GM18520 (cell line): ENCODE measurements at regions not wholly inside any gene's neighbourhood (a gene's known extent, or its start where the extent isn't known, plus 50 kb on each side); places are given as distances from the start of the nearest gene placed in this dataset.

Experiments used
- ATAC-seq: cut with Tn5 transposase; IDR thresholded peaks from one replicate; pipeline ENCODE4 v1.9.1; 2021; ENCODE audit not compliant: unreplicated experiment

DNA sequence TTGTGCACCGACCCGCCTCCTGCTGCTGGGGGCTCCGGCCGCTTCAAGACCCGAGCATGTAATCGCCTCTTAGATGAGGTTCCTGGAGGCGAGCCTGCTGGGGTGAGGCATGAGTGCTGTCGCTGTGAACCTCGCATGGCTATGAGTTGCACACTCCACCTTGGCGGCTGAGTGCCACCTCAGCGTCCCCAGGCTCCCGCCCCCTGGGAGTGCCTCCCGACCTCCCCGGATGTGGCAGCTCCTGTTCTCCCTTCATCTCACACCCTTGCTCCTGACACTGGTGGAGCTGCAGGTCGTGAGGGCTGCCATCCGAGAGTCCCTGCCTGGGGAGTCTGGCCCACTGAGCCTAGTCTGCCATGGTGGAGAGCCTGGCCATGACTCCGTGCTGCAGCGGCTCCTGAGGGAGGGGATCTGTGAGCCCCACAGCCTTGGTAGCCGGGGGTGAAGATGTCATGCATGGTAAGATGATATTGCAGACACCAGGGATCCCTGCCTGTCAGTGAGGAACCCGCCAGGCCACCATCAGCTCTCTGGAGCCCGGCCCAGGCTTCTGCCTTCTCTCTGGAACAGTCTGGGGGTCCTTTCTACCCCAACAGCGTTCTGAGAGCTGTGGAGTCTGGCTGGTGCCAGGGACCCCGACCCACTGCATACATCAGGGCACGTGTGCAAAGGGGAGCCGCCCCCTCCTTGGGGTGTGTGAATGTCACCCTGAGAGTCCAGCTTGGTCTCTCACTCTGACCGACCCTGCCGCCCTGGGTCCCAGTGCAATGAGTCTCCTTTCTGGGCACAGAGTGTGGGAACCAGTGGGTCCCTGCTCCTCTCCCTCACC is 61.6 kb upstream of the HS6ST1 start:
- ATAC-seq = no peak

- no peak for ATAC-seq
These were observed 62.6 kb upstream of the HS6ST1 start for GRCh38 chr2:128380961-128381938.

GRCh38 chr2:128384446-128384845 is 65.8 kb upstream of the HS6ST1 start:
- ATAC-seq = no peak

GRCh38 chr2:128384956-128385355 is 66.3 kb upstream of the HS6ST1 start:
- ATAC-seq = no peak

- no peak for ATAC-seq
These were observed 66.7 kb upstream of the HS6ST1 start for GRCh38 chr2:128385365-128385764.

- ATAC-seq = no peak
These were observed 67.4 kb upstream of the HS6ST1 start for GRCh38 chr2:128386066-128386465.

DNA sequence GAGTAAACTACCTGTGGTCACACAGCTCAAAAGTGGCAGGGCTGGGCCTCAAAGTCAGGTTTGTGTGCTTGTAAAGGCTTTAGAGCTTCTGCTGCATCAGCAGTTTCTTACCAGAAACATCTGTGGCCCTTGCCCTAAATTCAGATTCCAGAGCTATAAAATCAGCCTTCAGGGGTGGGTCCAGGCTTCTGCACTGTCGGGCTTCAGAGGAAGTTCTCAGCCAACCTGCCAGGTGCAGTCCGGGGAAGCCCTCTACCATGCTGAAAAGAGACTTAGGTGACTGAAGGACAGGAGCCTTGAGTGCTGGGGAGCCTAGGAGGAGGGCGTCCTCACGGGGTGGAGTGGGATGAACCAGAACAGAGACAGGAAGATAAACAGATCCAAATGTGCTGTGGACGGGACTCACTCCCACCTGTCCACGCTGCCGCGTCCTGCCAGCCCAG is 69.9 kb upstream of the HS6ST1 start:
- no peak for ATAC-seq

DNA sequence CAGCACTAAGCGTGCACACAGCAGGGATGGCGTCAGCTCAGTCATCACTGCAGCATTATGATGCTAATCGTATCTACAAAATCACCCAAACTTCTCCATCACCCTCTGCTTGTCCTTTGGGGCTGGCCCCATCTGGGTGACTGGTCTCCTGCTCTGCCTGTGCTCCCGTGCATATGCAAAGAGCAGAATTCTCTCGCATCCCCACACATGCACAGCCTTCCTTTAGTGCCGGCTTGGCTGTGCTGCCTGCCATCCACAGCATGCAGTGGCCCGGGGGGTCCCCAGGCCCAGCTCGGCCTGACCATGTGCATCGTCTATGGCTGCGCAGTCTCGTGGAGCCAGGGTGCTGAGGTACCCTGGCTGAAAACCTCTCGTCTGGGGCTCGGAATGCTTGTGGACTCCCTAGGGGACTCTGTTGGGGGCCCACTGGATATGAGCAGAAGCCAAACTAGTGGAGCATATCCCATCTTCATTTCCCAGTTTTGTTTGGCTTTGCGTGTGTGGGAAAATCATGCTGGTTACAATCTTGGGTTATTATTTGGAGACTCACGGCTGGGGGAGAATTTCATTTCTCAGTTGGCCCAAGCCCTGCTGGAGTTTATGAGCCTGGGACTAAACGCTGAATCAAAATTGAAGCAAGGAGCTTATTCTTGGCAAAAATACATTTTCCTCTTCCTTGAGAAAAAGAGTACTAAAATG is 70.9 kb upstream of the HS6ST1 start:
- ATAC-seq = no peak

DNA sequence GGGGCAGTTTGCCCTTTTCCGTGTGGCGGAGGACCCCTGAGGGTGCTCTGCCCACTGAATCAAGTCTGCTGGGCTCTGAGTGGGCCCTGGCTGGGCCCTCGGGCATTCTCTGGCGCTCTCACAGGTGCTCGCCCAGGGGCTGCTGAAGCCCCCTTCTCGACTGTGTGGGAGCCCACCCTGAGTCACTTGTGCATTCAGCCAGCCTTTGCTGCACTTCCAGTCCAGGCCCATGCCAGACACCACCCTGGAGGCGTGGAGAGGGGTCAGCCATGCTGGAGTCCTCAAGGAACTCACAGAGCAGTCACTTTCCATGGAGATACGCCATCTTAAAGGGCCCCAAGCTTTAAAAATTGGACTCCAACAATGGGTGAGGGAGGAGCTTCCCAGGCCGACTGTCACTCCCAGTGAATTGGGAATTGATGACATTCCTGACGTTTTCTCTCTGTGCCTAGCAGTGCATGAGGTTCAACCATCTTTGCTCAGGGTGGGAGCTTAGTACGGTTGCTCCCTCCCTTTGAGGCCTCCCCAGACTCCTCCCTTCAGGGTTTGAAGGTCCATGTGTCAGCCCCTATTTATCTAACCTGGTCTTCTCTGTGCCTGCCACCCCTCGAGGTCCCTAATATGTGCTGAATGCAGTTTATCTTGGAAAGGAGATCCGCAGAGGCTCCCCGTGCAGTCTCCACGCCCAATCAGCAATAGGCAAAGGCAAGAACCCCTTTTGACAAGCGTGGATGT is 71.8 kb upstream of the HS6ST1 start:
- ATAC-seq = no peak

DNA sequence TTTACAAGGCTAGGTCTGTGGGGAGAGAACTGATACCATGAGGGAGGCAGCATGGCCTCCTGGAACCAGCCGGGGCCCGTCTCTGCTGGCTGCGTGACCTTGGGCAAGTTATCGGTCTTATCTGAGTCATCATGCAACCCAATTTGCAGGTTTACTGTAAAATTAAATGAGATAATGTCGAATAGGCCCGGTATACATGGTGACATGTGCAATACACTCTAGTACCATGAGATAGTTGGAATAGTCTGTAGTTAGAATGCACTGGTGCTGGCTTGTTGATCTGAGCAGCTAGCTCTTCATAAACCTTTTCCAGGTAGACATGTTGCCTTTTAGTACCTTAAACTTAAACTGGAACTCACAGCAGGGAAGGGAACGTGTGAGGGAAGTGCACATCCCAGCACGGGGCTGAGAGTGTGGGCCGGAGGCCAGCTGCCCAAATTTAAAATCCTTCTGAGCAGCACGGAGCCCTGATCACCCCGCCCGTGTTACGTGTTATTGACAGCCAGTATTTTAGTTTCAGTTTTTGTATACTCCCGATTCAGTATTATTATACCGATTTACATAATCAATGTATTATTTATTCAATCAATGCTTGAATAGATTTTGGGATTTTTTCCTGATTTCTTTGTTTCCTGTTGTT is 72.4 kb upstream of the HS6ST1 start:
- no peak for ATAC-seq

- ATAC-seq = no peak
These were observed 73.0 kb upstream of the HS6ST1 start for GRCh38 chr2:128391679-128392078.

DNA sequence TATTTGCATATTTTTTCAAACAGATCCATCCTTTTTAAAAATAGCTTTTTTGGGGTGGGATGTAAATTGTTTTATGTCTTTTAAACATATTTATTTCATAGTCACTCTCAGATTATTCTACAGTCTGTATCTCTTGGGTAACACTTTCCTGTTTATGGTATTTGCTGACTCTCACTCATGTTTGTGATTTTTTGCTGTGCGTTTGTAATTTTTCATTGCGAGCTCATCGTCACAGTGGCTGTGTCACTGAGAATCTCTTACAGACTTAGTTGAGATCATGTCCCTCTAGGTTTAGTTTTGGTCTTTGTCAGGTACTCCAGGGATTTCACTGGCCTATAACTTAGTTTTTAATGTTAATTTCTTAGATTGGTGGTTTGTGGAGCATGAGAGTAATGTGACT is 73.5 kb upstream of the HS6ST1 start:
- no peak for ATAC-seq

DNA sequence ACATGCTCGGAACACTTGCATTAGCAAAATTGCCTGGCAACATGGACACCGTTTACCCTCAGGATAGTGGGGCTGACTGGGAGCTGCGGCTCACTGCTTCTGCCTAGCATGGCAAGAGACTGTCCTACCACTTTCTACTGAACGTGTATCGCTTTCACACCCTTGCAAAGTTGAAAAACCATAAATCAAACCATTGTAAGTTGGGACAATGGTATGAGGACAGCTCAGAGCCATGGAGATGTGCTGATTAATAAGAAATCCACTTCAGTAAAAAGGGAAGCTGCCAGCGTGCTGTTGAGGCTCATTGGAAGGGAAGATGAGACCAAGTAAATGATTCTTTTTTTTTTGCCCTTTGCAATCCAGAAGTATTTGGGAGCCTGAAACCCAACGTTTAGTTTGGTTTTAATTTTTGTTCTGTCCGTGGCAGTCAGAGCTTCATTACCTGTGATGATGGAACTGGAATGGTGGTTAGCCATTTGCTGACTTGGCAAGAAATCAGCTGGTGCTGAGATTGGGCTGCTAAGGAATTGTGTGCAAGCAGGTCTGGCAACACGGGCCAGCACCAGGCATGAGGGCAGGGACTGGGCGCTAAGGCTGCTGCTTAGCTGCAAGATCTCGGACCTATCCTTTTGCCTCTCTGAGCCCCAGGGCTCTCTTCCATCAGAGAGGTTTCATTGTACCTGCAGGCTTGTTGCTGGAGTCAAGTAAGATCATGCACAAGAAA is 75.5 kb upstream of the HS6ST1 start:
- no peak for ATAC-seq

DNA sequence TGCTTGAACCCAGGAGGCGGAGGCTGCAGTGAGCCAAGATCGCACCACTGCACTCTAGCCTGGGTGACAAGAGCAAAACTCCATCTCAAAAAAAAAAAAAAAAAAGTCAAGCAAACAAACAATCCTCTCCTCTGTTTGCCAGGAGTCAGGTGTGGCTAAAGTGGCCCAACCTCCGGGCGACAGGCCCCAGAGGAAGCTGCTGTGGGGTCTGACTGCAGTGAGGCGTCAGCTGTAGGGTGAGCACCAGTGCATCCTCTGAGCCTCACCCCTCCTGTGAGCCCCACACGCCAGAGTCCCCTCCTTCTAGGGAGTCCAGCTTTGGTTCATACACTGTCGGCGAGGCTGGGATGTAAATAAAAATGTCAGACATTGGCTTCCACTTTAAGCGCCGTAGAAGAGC is 76.5 kb upstream of the HS6ST1 start:
- ATAC-seq = no peak

DNA sequence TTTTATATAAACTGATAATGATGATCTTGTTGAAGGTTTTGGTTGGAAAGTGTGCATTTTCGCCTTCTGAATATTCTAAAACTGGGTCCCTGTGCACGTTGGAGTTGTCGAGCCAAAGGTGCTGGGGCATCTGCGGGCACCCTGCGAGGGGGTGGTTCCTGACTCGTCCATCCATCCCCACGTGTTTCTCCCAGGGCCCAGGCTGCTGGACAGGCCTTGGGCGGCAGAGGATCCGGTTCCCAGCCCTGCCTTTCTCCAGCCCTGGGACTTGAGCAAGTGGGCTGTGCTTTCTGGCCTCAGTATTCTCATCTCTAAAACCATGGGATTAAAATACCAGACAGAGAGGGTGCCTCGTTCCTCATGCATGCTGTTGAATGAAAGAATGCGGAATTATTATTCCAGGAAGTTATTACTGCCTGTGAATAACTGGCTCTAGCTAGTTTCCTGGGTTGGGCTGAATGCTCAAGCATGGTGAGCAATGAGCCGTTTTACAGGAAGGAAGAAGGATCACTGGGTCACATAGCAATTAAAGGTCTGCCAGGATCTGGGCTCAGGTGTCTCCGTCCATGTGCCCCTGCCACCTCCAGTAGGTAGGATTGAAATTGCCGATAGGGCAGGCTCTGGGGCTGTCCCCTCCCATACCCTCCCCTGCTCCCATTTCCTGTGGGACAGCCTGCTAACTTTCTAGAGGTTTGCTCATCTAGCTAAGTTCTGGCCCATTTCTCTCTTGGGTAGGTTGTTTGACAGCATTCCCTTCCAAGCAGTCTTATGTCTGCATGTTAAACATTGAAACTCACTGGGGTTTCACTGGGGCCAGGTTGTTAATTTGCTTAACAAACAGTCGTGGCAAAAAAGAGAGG is 77.2 kb upstream of the HS6ST1 start:
- no peak for ATAC-seq

- ATAC-seq = no peak
These were observed 77.8 kb upstream of the HS6ST1 start for GRCh38 chr2:128396500-128396891.

GRCh38 chr2:128396946-128397345 is 78.3 kb upstream of the HS6ST1 start:
- no peak for ATAC-seq

DNA sequence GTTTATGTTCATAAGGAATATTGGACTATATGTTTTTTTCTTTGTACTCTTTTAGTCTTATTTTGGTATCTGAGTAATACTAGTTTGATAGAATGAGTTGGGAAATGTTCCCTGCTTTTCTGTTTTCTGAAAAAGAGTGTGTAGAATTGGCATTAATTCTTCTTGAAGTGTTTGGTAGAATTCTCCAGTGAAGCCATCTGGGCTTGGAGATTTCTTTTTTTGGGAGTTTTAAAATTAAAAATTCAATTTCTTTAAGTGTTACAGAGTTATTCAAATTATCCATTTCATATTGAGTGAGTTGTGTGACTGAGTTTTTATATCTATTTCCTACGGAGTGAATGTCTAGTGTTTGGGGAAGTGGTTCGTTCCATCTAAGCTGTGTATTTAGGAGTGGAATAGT is 80.6 kb upstream of the HS6ST1 start:
- no peak for ATAC-seq
